ENCODE measurements at regions not wholly inside any gene's neighbourhood (a gene's known extent, or its start where the extent isn't known, plus 50 kb on each side); places are given as distances from the start of the nearest gene placed in this dataset.

- dilution Hi-C loops (cut with MboI; ENCODE audit: extremely low pct_ligation_motif_present, low sequenced_read_pairs) = no loop called here
- no peak for FAIRE-seq
- DNase-seq (ENCODE audit: low read depth, low spot score) = no peak
Measured at GRCh38 chr10:9003122-9003521, 948.6 kb downstream of the GATA3 start.

GRCh38 chr10:9004736-9005135, 950.2 kb downstream of the GATA3 start:
- Histone ChIP-seq H3K27ac (ENCODE audit: control insufficient read depth, insufficient read depth, low read length) (no peak overlapping the region), H3K9me3 (ENCODE audit: control insufficient read depth, low read depth, low read length) (no peaks in the 10 kb centered on the region), H4K20me1 (ENCODE audit: control insufficient read depth, extremely low read depth, insufficient read depth, low read length) (no peaks in the 10 kb centered on the region), H2AFZ (ENCODE audit: control insufficient read depth, low read length) (no peak overlapping the region), H3K4me2 (ENCODE audit: control insufficient read depth, extremely low read depth, insufficient read depth, low read depth, low read length) (no peak overlapping the region), H3K9me1 (ENCODE audit: control insufficient read depth, extremely low read depth, insufficient read depth, low read length) (no peaks in the 10 kb centered on the region), H3K4me1 (ENCODE audit: control insufficient read depth, extremely low read depth, insufficient read depth, low read length) (peaks cover 7% of the 10 kb centered on the region), H3K9ac (ENCODE audit: control insufficient read depth, extremely low read depth, insufficient read depth, low read length) (no peak overlapping the region), H3K36me3 (ENCODE audit: control insufficient read depth in 2 of 2, extremely low read depth in 1 of 2, insufficient read depth in 2 of 2, low read length in 2 of 2) (no peaks in the 10 kb centered on the region), H3K4me3 (ENCODE audit: control insufficient read depth in 2 of 3, extremely low read depth in 1 of 3, insufficient read depth in 2 of 3, low read depth in 1 of 3, low read length in 3 of 3) (no peak overlapping the region), H3K27me3 (ENCODE audit: control insufficient read depth, extremely low read depth, insufficient read depth, low read length) (no peaks in the 10 kb centered on the region), H3K79me2 (ENCODE audit: control insufficient read depth, insufficient read depth, low read length) (no peaks in the 10 kb centered on the region)
- no peak for DNase-seq (ENCODE audit: low read depth, low spot score)
- TF ChIP-seq EZH2 (IDR thresholded peaks at IDR 0.05; ENCODE audit: low read length) = no peak
- no peak for TF ChIP-seq CTCF (optimal IDR thresholded peaks at IDR 0.05 in 1 of 3, IDR thresholded peaks at IDR 0.05 in 1 of 3, conservative IDR thresholded peaks at IDR 0.05 in 1 of 3; ENCODE audit: extremely low read depth in 1 of 3, insufficient read depth in 2 of 3, low read length in 3 of 3)
- dilution Hi-C loops (cut with MboI; ENCODE audit: extremely low pct_ligation_motif_present, low sequenced_read_pairs) = no loop called here
- no peak for FAIRE-seq

More at GRCh38 chr10:9003122-9003521, 948.6 kb downstream of the GATA3 start:
- no peaks in the 10 kb centered on the region for H4K20me1 ChIP-seq (ENCODE audit: control insufficient read depth, extremely low read depth, insufficient read depth, low read length)
- no peak overlapping the region for H3K4me2 ChIP-seq (ENCODE audit: control insufficient read depth, extremely low read depth, insufficient read depth, low read depth, low read length)
- H3K27me3 ChIP-seq (ENCODE audit: control insufficient read depth, extremely low read depth, insufficient read depth, low read length) = no peaks in the 10 kb centered on the region
- peaks cover 10% of the 10 kb centered on the region for H3K4me1 ChIP-seq (ENCODE audit: control insufficient read depth, extremely low read depth, insufficient read depth, low read length)
- no peaks in the 10 kb centered on the region for H3K79me2 ChIP-seq (ENCODE audit: control insufficient read depth, insufficient read depth, low read length)
- H3K27ac ChIP-seq (ENCODE audit: control insufficient read depth, insufficient read depth, low read length) = no peak overlapping the region
- TF ChIP-seq EZH2 (IDR thresholded peaks at IDR 0.05; ENCODE audit: low read length) (no peak), CTCF (optimal IDR thresholded peaks at IDR 0.05 in 1 of 3, IDR thresholded peaks at IDR 0.05 in 1 of 3, conservative IDR thresholded peaks at IDR 0.05 in 1 of 3; ENCODE audit: extremely low read depth in 1 of 3, insufficient read depth in 2 of 3, low read length in 3 of 3) (no peak)
- H3K9me1 ChIP-seq (ENCODE audit: control insufficient read depth, extremely low read depth, insufficient read depth, low read length) = no peaks in the 10 kb centered on the region
- no peak overlapping the region for H3K4me3 ChIP-seq (ENCODE audit: control insufficient read depth in 2 of 3, extremely low read depth in 1 of 3, insufficient read depth in 2 of 3, low read depth in 1 of 3, low read length in 3 of 3)
- H3K9ac ChIP-seq (ENCODE audit: control insufficient read depth, extremely low read depth, insufficient read depth, low read length) = no peak overlapping the region
- no peaks in the 10 kb centered on the region for H3K9me3 ChIP-seq (ENCODE audit: control insufficient read depth, low read depth, low read length)
- H2AFZ ChIP-seq (ENCODE audit: control insufficient read depth, low read length) = no peak overlapping the region
- no peaks in the 10 kb centered on the region for H3K36me3 ChIP-seq (ENCODE audit: control insufficient read depth in 2 of 2, extremely low read depth in 1 of 2, insufficient read depth in 2 of 2, low read length in 2 of 2)
